ENCODE measurements at regions not wholly inside any gene's neighbourhood (a gene's known extent, or its start where the extent isn't known, plus 50 kb on each side); places are given as distances from the start of the nearest gene placed in this dataset.

DNA sequence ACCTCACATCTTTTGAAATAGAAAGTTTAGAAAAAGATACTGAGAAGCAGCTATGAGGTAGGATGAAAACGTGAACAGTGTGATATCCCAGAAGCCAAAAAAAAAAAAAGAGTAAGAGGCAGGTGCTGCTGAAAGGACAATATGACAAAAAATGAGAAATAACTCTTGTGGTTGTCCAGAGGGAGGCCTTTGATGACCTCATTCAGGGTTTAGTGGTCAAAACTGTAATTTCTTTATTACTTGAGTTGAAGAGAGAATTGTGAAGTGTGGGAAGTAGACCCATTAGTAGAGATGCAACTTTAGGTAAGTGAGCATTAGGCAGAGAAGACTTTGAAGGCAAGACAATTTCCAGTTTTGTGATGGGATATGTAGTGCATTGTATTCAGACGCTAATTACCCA lies 1306.3 kb upstream of the ACO1 start:
- TF ChIP-seq CTCF (conservative IDR thresholded peaks at IDR 0.05; ENCODE audit: low read depth, low read length) (no peak), BHLHE40 (IDR thresholded peaks at IDR 0.05; ENCODE audit: low read depth, low read length) (no peak), MAZ (IDR thresholded peaks at IDR 0.05; ENCODE audit: borderline replicate concordance, low read depth, low read length) (no peak), POLR2A (IDR thresholded peaks at IDR 0.05; ENCODE audit: low read depth, low read length) (no peak), FOS (IDR thresholded peaks at IDR 0.05; ENCODE audit: low read depth, low read length) (no peak), RCOR1 (IDR thresholded peaks at IDR 0.05; ENCODE audit: insufficient replicate concordance, low read length) (no peak), CEBPB (IDR thresholded peaks at IDR 0.05; ENCODE audit: low read depth, low read length) (no peak)
- TF ChIP-seq, protein P1, sequence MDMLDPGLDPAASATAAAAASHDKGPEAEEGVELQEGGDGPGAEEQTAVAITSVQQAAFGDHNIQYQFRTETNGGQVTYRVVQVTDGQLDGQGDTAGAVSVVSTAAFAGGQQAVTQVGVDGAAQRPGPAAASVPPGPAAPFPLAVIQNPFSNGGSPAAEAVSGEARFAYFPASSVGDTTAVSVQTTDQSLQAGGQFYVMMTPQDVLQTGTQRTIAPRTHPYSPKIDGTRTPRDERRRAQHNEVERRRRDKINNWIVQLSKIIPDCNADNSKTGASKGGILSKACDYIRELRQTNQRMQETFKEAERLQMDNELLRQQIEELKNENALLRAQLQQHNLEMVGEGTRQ (IDR thresholded peaks at IDR 0.05; ENCODE audit: low read depth, low read length) = no peak
- TF ChIP-seq, protein P2, sequence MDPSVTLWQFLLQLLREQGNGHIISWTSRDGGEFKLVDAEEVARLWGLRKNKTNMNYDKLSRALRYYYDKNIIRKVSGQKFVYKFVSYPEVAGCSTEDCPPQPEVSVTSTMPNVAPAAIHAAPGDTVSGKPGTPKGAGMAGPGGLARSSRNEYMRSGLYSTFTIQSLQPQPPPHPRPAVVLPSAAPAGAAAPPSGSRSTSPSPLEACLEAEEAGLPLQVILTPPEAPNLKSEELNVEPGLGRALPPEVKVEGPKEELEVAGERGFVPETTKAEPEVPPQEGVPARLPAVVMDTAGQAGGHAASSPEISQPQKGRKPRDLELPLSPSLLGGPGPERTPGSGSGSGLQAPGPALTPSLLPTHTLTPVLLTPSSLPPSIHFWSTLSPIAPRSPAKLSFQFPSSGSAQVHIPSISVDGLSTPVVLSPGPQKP (IDR thresholded peaks at IDR 0.05; ENCODE audit: borderline replicate concordance, low read depth, low read length) = no peak
